ENCODE measurements at regions not wholly inside any gene's neighbourhood (a gene's known extent, or its start where the extent isn't known, plus 50 kb on each side); places are given as distances from the start of the nearest gene placed in this dataset.

DNA sequence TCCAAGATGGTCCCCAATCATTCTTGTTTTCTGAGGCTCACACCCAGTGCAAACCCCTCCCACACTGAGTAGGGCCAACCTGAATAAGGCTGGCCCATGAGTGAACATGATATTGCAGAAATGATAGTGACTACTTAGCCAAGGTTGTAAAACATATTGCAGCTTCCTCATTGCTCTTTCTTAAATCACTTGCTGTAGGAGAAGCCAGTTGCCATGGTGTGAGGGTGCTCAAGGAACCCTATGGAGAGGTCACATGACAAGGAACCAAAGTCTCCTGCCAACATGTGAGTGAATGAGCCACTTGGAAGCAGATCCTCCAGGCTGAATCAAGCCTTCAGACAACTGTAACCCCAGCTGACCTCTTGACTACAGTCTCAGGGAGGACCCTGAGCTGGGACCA lies 191.4 kb downstream of the RGS9 start:
- Histone ChIP-seq H3K36me3 (ENCODE audit: control insufficient read depth in 2 of 2, extremely low read depth in 1 of 2, insufficient read depth in 2 of 2, low read length in 2 of 2) (no peaks in the 10 kb centered on the region), H3K27ac (ENCODE audit: control insufficient read depth, insufficient read depth, low read length) (no peak overlapping the region), H3K79me2 (ENCODE audit: control insufficient read depth, insufficient read depth, low read length) (no peaks in the 10 kb centered on the region), H3K9ac (ENCODE audit: control insufficient read depth, extremely low read depth, insufficient read depth, low read length) (no peak overlapping the region), H3K4me2 (ENCODE audit: control insufficient read depth, extremely low read depth, insufficient read depth, low read depth, low read length) (no peak overlapping the region), H3K27me3 (ENCODE audit: control insufficient read depth, extremely low read depth, insufficient read depth, low read length) (no peaks in the 10 kb centered on the region), H2AFZ (ENCODE audit: control insufficient read depth, low read length) (no peak overlapping the region), H3K4me1 (ENCODE audit: control insufficient read depth, extremely low read depth, insufficient read depth, low read length) (no peaks in the 10 kb centered on the region), H3K9me1 (ENCODE audit: control insufficient read depth, extremely low read depth, insufficient read depth, low read length) (no peaks in the 10 kb centered on the region), H3K9me3 (ENCODE audit: control insufficient read depth, low read depth, low read length) (no peaks in the 10 kb centered on the region), H3K4me3 (ENCODE audit: control insufficient read depth in 2 of 3, extremely low read depth in 1 of 3, insufficient read depth in 2 of 3, low read depth in 1 of 3, low read length in 3 of 3) (no peak overlapping the region), H4K20me1 (ENCODE audit: control insufficient read depth, extremely low read depth, insufficient read depth, low read length) (no peaks in the 10 kb centered on the region)
- no peak for TF ChIP-seq EZH2 (IDR thresholded peaks at IDR 0.05; ENCODE audit: low read length)
- TF ChIP-seq, protein P1, sequence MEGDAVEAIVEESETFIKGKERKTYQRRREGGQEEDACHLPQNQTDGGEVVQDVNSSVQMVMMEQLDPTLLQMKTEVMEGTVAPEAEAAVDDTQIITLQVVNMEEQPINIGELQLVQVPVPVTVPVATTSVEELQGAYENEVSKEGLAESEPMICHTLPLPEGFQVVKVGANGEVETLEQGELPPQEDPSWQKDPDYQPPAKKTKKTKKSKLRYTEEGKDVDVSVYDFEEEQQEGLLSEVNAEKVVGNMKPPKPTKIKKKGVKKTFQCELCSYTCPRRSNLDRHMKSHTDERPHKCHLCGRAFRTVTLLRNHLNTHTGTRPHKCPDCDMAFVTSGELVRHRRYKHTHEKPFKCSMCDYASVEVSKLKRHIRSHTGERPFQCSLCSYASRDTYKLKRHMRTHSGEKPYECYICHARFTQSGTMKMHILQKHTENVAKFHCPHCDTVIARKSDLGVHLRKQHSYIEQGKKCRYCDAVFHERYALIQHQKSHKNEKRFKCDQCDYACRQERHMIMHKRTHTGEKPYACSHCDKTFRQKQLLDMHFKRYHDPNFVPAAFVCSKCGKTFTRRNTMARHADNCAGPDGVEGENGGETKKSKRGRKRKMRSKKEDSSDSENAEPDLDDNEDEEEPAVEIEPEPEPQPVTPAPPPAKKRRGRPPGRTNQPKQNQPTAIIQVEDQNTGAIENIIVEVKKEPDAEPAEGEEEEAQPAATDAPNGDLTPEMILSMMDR (optimal IDR thresholded peaks at IDR 0.05 in 1 of 3, IDR thresholded peaks at IDR 0.05 in 1 of 3, conservative IDR thresholded peaks at IDR 0.05 in 1 of 3; ENCODE audit: extremely low read depth in 1 of 3, insufficient read depth in 2 of 3, low read length in 3 of 3) = no peak
- DNase-seq (ENCODE audit: low read depth, low spot score) (no peak), FAIRE-seq (no peak)
- dilution Hi-C loops (cut with MboI; ENCODE audit: extremely low pct_ligation_motif_present, low sequenced_read_pairs) = no loop called here

- TF ChIP-seq, protein P1 (optimal IDR thresholded peaks at IDR 0.05 in 1 of 3, IDR thresholded peaks at IDR 0.05 in 1 of 3, conservative IDR thresholded peaks at IDR 0.05 in 1 of 3; ENCODE audit: extremely low read depth in 1 of 3, insufficient read depth in 2 of 3, low read length in 3 of 3) = no peak
- no peak for TF ChIP-seq EZH2 (IDR thresholded peaks at IDR 0.05; ENCODE audit: low read length)
- H3K27ac ChIP-seq (ENCODE audit: control insufficient read depth, insufficient read depth, low read length) = no peak overlapping the region
- no peaks in the 10 kb centered on the region for H4K20me1 ChIP-seq (ENCODE audit: control insufficient read depth, extremely low read depth, insufficient read depth, low read length)
- DNase-seq (ENCODE audit: low read depth, low spot score) = no peak
- dilution Hi-C loops (cut with MboI; ENCODE audit: extremely low pct_ligation_motif_present, low sequenced_read_pairs) = no loop called here
- no peaks in the 10 kb centered on the region for H3K36me3 ChIP-seq (ENCODE audit: control insufficient read depth in 2 of 2, extremely low read depth in 1 of 2, insufficient read depth in 2 of 2, low read length in 2 of 2)
- H3K9me1 ChIP-seq (ENCODE audit: control insufficient read depth, extremely low read depth, insufficient read depth, low read length) = no peaks in the 10 kb centered on the region
- H3K4me1 ChIP-seq (ENCODE audit: control insufficient read depth, extremely low read depth, insufficient read depth, low read length) = no peaks in the 10 kb centered on the region
- no peaks in the 10 kb centered on the region for H3K79me2 ChIP-seq (ENCODE audit: control insufficient read depth, insufficient read depth, low read length)
- no peak overlapping the region for H3K4me2 ChIP-seq (ENCODE audit: control insufficient read depth, extremely low read depth, insufficient read depth, low read depth, low read length)
- H3K9ac ChIP-seq (ENCODE audit: control insufficient read depth, extremely low read depth, insufficient read depth, low read length) = no peak overlapping the region
- H3K9me3 ChIP-seq (ENCODE audit: control insufficient read depth, low read depth, low read length) = no peaks in the 10 kb centered on the region
- H2AFZ ChIP-seq (ENCODE audit: control insufficient read depth, low read length) = no peak overlapping the region
- FAIRE-seq = no peak
- no peaks in the 10 kb centered on the region for H3K27me3 ChIP-seq (ENCODE audit: control insufficient read depth, extremely low read depth, insufficient read depth, low read length)
- no peak overlapping the region for H3K4me3 ChIP-seq (ENCODE audit: control insufficient read depth in 2 of 3, extremely low read depth in 1 of 3, insufficient read depth in 2 of 3, low read depth in 1 of 3, low read length in 3 of 3)
These were observed 187.6 kb downstream of the RGS9 start for GRCh38 chr17:65324611-65325342.
